K562 (cell line): ENCODE measurements at regions not wholly inside any gene's neighbourhood (a gene's known extent, or its start where the extent isn't known, plus 50 kb on each side); places are given as distances from the start of the nearest gene placed in this dataset.

Source experiments
- ATAC-seq: fragments of 200-7000 bp; cut with Tn5 transposase; 3 replicates; pipeline ENCODE4 v1.9.1; 2020; ENCODE audit warnings: moderate library complexity
- BruUV-seq: library from RNA; stranded (reverse); fragments of 400-500 nt; replicated peaks from 2 replicates; lab custom pipeline; 2021; lab: Mats Ljungman, UMichigan
- CTCF ChIA-PET: fragments of 300-600 bp; formaldehyde crosslinking; extraction: SDS; loops from one replicate; lab custom pipeline; 2021; ENCODE audit warnings: low intra/inter-chr PET ratio; lab: Yijun Ruan, JAX
- POLR2A ChIA-PET: fragments of 300-600, 350-650 bp; sonication (Branson Sonifier 250); formaldehyde crosslinking; extraction: SDS; loops from one replicate; lab custom pipeline; 2021; ENCODE audit warnings: antibody characterized with exemption, inconsistent platforms; lab: Yijun Ruan, JAX
- DNase-seq, 4 experiments: peaks; one replicate each; pipeline versions ENCODE4 v3.0.0 to v3.0.0-alpha.2; 2011 to 2018; ENCODE audit warnings: low spot score in 3 of 4, mixed read lengths in 3 of 4; ENCODE audit errors: extremely low read depth in 1 of 4
- FAIRE-seq: peaks from 2 replicates; lab custom pipeline; 2011; peaks lifted over from hg19 to GRCh38; lab: Jason Lieb, UNC
- H2AFZ ChIP-seq: 2 replicates; pipeline ENCODE4 v1.6.0; 2011; ENCODE audit warnings: low read depth, low read length, control low read depth, inconsistent platforms
- H3K27ac ChIP-seq: fragments of 200-600 bp; 3 replicates; pipeline ENCODE4 v1.8.0; 2011; ENCODE audit warnings: low read depth, mild to moderate bottlenecking, control low read depth, inconsistent platforms, low read length, moderate library complexity, mixed read lengths; ENCODE audit errors: extremely low read depth
- H3K27me3 ChIP-seq, 2 experiments: fragments of 300-600 bp in 1 of 2; 2 replicates in 1 of 2; 3 replicates in 1 of 2; pipeline versions ENCODE4 v1.6.0 to v1.8.0; 2011; ENCODE audit warnings: inconsistent platforms in 2 of 2, low read length in 2 of 2, mild to moderate bottlenecking in 1 of 2, mixed read lengths in 1 of 2, moderate library complexity in 1 of 2; ENCODE audit not compliant: control insufficient read depth in 2 of 2, insufficient read depth in 2 of 2
- H3K36me3 ChIP-seq: fragments of 300-600 bp; 3 replicates; pipeline ENCODE4 v1.8.0; 2011; ENCODE audit warnings: mild to moderate bottlenecking, low read length, inconsistent platforms; ENCODE audit not compliant: control insufficient read depth, insufficient read depth
- H3K4me1 ChIP-seq, 2 experiments: fragments of 200-600 bp in 1 of 2; replicated peaks in 1 of 2; 2 replicates in 1 of 2; 3 replicates in 1 of 2; pipeline versions ENCODE4 v1.5.1 to v1.8.0; 2011; ENCODE audit warnings: inconsistent platforms in 2 of 2, low read length in 2 of 2, mild to moderate bottlenecking in 1 of 2, mixed read lengths in 1 of 2, moderate library complexity in 1 of 2; ENCODE audit not compliant: control insufficient read depth in 2 of 2, insufficient read depth in 2 of 2
- H3K4me2 ChIP-seq: 2 replicates; pipeline ENCODE4 v1.6.1; 2011; ENCODE audit warnings: low read length, control low read depth, inconsistent platforms, mixed read lengths; ENCODE audit not compliant: insufficient read depth
- H3K4me3 ChIP-seq: fragments of 200-600 bp; sonication (generic), shearing (Covaris generic); 2 replicates; pipeline ENCODE4 v1.5.1; 2016; ENCODE audit warnings: control low read depth, inconsistent platforms
- H3K79me2 ChIP-seq: fragments of 200-600 bp; 3 replicates; pipeline ENCODE4 v1.8.0; 2011; ENCODE audit warnings: low read length, inconsistent platforms; ENCODE audit not compliant: control insufficient read depth, insufficient read depth
- H3K9ac ChIP-seq, 2 experiments: 2 replicates each; pipeline versions ENCODE4 v1.6.0 to v1.6.1; 2011; ENCODE audit warnings: low read depth in 2 of 2, low read length in 2 of 2, control low read depth in 1 of 2, inconsistent platforms in 1 of 2, mild to moderate bottlenecking in 1 of 2, mixed read lengths in 1 of 2; ENCODE audit not compliant: insufficient read depth in 1 of 2
- H3K9me1 ChIP-seq: one replicate; pipeline ENCODE4 v1.6.0; 2011; ENCODE audit warnings: inconsistent platforms, mild to moderate bottlenecking, low read length, moderate library complexity; ENCODE audit not compliant: control insufficient read depth, insufficient read depth
- H3K9me3 ChIP-seq: replicated peaks from 2 replicates; pipeline ENCODE4 v1.5.1; 2011; ENCODE audit warnings: low read depth, low read length, inconsistent platforms; ENCODE audit not compliant: control insufficient read depth, insufficient read depth
- H4K20me1 ChIP-seq: replicated peaks from 2 replicates; pipeline ENCODE4 v1.6.1; 2011; ENCODE audit warnings: low read length, inconsistent platforms, mixed read lengths; ENCODE audit not compliant: control insufficient read depth, insufficient read depth
- BRF2 ChIP-seq: IDR thresholded peaks from 3 replicates; pipeline ENCODE4 v1.6.1; 2011; ENCODE audit warnings: borderline replicate concordance, mild to moderate bottlenecking; ENCODE audit not compliant: insufficient read length, insufficient read depth
- CHD7 ChIP-seq: fragments of 200-600 bp; sonication (generic); IDR thresholded peaks from one replicate; pipeline ENCODE4 v1.6.1; 2012; ENCODE audit warnings: mild to moderate bottlenecking, low read depth, low read length, inconsistent platforms
- ESRRB ChIP-seq: fragments of 250-450 bp; sonication (Bioruptor Pico); IDR thresholded peaks from 2 replicates; pipeline ENCODE4 v1.5.0; 2020; ENCODE audit warnings: mild to moderate bottlenecking, moderate library complexity, borderline replicate concordance
- RFX5 ChIP-seq: IDR thresholded peaks from 2 replicates; pipeline ENCODE4 v1.6.1; 2011; ENCODE audit warnings: low read depth, mild to moderate bottlenecking, improper control_type of control experiment, low read length
- YBX1 ChIP-seq: fragments of 450-650 bp; IDR thresholded peaks from 2 replicates; pipeline ENCODE4 v1.7.1; 2016; ENCODE audit warnings: mild to moderate bottlenecking
- WGBS: fragments of 100-300 bp; shearing (Covaris generic); methylation state at CpG from one replicate; pipeline ENCODE4 v1.1.6; 2016; ENCODE audit warnings: low coverage, mixed read lengths; ENCODE audit not compliant: insufficient coverage; ENCODE audit errors: missing lambda C conversion rate; 5-methylcytosine and 5-hydroxymethylcytosine counted together
- in situ Hi-C: fragments of 300-500 bp; cut with MboI; formaldehyde crosslinking; loops from 4 replicates; pipeline ENCODE4 v1.15.0; 2018; ENCODE audit warnings: inconsistent platforms, mixed read lengths
- intact Hi-C: fragments of 100-400 bp; cut with micrococcal nuclease; formaldehyde crosslinking; loops from 2 replicates; pipeline ENCODE4 v1.14.2; 2022
- TF ChIP-seq, protein P1 (sequence below): fragments of 450-650 bp; IDR thresholded peaks from 2 replicates; pipeline ENCODE4 v1.6.1; 2016; ENCODE audit warnings: mild to moderate bottlenecking

DNA sequence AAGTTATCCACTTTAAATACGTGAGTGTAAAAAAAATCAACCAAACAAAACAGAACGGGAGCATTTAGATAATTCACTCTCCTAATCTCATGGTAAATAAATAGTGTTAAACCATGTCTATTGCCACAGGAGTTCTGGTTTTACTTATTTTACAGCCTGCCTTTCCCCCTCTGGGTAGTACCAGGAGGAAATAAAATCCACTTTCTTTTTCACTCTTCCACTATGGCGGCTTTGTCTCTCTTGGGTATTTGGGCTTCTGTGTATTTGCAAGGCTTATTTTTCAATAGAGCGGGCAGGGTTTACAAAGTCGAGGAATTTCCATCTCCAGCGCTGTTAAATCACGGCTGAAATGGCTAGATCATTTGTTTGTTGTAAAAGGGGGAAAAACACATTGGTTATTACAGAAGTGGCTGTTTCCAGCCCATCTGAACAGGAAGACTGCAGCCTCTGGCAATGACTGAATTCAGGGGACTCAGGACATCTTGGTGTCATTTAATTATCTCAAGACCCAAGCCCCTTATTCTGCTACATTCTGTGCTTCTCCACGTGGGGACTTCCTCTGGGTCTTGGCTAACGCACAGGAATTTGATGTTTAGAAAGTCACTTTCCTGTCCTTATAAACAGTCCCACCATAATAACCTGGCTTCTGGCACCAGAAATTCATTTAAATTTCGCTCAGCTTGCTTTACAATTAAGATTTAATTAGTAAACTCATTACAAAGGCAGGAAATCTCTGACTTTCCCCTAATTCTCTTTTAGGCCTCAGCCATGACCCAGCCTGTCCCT lies 323.9 kb downstream of the GATA3 start:
- DNase-seq, result no peak
- Histone ChIP-seq H3K9ac (no peak overlapping the region), H3K9me1 (no peaks in the 10 kb centered on the region), H3K36me3 (no peaks in the 10 kb centered on the region), H4K20me1 (no peaks in the 10 kb centered on the region), H3K27ac (no peak overlapping the region), H3K79me2 (no peaks in the 10 kb centered on the region), H3K4me2 (no peak overlapping the region), H3K4me3 (no peak overlapping the region), H3K4me1 (no peaks in the 10 kb centered on the region), H3K9me3 (no peaks in the 10 kb centered on the region), H3K27me3 (no peaks in the 10 kb centered on the region), H2AFZ (no peak overlapping the region)
- under 1% methylated on average over 10 of the region's 10 CpGs for WGBS
- BruUV-seq, result no TSS peak
- intact Hi-C loops, result no loop called here
- no peak for FAIRE-seq
- in situ Hi-C loops, result no loop called here
- ChIA-PET POLR2A (interaction anchor here (0.6 kb wide), 1 partner anchor 829 kb away, joined by 4 read pairs; no protein-coding TSS in a partner anchor), CTCF (no interaction called here)
- no peak for ATAC-seq
- no peak for TF ChIP-seq CHD7
- TF ChIP-seq YBX1, result no peak
- TF ChIP-seq BRF2, result no peak
- TF ChIP-seq, protein P1, sequence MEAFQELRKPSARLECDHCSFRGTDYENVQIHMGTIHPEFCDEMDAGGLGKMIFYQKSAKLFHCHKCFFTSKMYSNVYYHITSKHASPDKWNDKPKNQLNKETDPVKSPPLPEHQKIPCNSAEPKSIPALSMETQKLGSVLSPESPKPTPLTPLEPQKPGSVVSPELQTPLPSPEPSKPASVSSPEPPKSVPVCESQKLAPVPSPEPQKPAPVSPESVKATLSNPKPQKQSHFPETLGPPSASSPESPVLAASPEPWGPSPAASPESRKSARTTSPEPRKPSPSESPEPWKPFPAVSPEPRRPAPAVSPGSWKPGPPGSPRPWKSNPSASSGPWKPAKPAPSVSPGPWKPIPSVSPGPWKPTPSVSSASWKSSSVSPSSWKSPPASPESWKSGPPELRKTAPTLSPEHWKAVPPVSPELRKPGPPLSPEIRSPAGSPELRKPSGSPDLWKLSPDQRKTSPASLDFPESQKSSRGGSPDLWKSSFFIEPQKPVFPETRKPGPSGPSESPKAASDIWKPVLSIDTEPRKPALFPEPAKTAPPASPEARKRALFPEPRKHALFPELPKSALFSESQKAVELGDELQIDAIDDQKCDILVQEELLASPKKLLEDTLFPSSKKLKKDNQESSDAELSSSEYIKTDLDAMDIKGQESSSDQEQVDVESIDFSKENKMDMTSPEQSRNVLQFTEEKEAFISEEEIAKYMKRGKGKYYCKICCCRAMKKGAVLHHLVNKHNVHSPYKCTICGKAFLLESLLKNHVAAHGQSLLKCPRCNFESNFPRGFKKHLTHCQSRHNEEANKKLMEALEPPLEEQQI, result no peak
- TF ChIP-seq ESRRB, result no peak
- TF ChIP-seq RFX5, result no peak
